NCI-H2107 (cell line): ENCODE measurements at regions not wholly inside any gene's neighbourhood (a gene's known extent, or its start where the extent isn't known, plus 50 kb on each side); places are given as distances from the start of the nearest gene placed in this dataset.
"Not testable (repeated sequence)": the region's sequence is repeated elsewhere in the genome, so short reads cannot be mapped to it uniquely, and the experiment has no call there.

Source experiments
- DNase-seq: peaks from one replicate; lab custom pipeline; 2025; lab: John Stamatoyannopoulos, UW

DNA sequence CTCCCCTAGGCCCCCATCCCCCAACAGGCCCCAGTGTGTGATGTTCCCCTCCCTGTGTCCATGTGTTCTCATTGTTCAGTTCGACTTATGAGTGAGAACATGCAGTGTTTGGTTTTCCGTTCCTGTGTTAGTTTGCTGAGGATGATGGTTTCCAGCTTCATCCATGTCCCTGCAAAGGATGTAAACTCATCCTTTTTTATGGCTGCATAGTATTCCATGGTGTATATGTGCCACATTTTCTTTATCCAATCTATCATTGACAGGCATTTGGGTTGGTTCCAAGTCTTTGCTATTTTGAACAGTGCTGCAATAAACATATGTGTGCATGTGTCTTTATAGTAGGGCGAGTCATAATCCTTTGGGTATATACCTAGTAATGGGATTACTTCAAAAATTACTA lies 295.8 kb upstream of the NUDT12 start:
- DNase-seq = not testable (repeated sequence)

DNA sequence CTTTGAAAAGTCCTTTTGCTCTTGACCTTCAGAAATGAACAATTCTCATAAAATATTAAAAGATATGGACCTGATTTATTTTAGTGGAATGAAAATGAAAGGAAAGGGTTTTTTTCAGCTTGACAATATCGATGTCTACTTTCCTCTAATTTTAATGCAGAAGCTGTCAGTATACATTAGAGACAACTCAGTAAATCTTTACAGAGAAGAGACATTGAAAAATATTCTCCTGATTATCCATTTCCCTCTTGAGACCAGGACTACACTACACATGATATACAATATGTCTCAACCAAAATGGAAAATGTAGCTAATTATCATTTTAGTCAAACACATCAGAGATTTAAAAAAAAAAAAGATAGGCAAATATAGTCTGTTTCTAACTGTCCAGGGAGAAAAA lies 288.5 kb upstream of the NUDT12 start:
- no peak for DNase-seq

DNA sequence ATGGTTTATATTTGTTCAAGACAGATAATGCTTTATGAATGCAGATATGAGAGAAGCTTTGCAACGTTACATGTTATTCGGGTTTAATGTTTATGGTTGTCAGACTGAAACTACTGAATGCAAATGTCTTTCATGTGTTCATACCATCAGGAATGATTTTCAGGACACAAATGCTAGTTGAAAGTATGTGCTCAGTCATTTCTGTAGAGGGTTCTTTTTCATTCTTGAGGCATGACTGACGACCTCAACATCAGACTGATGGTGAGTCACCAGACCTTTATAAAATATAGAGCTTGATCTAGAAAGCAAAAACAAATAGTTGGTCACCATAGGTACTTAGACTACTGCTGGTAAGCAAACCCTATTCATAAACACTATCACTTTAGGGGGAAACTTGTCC lies 287.3 kb upstream of the NUDT12 start:
- DNase-seq = no peak

DNA sequence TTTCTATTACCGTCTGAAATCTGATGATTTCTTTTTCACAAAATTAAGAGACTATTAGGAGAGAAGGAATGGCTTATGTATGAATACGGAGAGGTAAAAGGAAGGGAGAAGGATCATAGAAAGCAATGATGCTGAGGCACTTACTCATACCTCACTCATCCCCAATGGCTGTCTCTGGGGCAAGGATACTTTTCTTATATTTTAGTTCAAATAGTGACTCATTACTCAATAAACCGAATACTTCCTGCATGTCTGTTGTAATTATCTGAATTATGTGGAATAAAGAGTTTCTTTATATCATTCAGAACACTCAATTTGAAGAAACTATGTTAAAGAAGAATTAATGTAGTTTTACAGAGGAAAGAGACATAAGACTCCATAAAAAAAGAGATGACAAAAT lies 284.5 kb upstream of the NUDT12 start:
- DNase-seq = no peak

DNA sequence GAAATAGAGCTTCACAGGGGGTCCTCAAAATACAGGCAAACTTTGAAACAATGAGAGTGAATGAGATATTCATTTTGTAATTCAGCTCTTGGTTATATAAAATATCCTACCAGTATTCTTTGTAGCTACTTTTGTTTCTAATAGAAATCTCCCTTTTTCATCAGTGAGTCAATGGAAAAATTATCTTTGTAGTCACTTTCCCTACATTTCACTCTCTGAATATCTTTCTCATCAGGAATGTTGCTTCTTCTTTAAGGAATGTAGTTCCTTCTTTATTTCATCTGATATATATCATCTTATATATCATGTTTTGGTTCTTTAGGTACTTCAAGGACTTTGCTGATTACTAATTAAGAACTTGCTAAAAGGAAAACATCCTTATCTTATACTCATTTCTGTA lies 280.3 kb upstream of the NUDT12 start:
- no peak for DNase-seq

DNA sequence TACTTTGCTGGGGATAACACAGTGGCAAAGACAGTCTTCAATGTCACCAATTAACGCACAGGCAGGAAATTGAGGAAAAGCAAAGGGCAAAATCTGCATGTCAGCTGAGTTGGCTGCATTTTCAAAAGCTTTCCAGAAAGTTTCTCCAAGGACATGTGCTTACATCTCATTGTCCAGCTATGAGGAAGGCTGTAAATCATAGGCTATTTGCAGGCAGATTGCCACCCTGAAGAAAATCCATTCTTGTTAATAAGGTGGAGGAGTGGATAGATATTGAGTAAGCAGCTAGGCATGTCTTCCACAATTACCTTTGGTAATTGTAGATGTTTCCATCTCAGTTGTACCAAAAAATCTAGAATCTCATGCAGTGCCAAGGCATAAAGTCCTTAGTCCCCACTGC lies 278.0 kb upstream of the NUDT12 start:
- DNase-seq = no peak

DNA sequence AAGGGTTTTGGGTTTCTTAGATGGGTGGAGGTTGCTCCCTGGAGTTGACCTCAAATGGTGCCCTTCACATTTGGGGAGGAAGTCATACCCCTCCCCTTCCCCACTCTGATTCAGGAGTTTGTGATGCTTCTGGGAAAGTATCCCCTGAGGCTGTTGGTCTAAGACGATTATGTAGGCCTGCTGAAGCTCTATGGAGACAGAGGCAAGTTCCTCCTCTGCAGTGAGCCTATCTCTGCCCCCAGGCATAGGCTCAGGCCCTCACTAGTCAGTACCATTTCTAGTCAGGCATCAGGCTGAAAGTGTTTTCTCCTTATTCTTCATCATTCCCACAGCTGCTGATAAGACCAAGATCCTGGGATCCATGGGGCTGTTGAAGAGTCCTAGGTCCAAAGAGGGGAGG lies 271.6 kb upstream of the NUDT12 start:
- DNase-seq = no peak

DNA sequence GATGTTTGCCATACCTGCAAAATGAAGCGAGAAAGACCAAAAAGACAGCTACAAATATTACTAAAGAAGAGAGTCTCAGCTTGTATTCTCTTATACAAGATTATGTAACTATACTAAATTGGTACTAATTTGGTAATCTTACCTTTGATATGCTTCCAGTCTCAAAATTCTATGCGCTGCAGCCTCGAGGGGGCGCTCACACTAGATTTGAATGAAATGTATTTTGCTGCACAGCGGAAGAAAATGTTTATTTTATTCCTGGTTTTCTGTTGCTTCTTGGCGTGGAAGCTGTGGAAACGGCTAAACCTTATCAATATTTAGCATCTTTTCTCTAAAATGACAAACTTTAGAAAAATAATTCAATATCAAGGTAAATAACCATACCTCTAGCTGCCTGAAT lies 267.0 kb upstream of the NUDT12 start:
- DNase-seq = no peak

DNA sequence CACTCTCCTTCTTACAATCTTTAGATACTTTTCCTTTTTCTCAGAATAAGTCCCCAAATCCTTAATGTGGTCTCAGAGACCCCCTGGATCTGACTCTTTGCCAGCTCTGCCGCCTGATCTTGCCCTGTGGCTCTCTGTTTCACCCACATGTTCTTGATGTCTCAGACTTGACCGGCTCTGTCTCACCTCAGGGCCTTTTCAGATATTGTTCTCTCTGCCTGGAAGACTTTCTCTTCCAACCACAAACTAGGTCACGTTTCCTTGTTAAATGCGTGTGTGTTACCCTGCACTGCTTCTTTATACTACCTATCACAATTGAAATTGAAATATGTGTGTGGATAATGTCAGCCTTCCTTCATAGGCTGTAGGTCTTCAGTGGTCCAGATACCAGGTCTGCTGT lies 265.4 kb upstream of the NUDT12 start:
- no peak for DNase-seq

DNA sequence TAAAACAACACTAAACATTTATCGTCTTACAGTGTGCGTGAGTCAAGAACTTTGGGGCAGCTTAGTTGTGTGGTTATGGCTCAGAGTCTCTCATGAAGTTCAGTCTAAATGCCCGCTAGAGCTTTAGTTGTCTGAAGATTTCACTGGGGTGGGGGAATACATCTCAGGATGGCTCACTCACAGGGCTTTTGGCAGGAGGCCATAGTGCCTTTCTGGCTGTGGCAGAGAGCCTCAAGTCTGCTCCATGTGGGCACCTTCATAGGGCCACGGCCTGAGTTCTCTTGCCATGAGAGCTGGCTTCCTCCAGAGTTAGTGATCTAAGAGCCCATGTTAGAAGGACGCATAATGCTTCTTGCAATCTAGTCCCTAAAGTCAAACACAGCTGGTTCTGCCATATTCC lies 258.8 kb upstream of the NUDT12 start:
- no peak for DNase-seq

DNA sequence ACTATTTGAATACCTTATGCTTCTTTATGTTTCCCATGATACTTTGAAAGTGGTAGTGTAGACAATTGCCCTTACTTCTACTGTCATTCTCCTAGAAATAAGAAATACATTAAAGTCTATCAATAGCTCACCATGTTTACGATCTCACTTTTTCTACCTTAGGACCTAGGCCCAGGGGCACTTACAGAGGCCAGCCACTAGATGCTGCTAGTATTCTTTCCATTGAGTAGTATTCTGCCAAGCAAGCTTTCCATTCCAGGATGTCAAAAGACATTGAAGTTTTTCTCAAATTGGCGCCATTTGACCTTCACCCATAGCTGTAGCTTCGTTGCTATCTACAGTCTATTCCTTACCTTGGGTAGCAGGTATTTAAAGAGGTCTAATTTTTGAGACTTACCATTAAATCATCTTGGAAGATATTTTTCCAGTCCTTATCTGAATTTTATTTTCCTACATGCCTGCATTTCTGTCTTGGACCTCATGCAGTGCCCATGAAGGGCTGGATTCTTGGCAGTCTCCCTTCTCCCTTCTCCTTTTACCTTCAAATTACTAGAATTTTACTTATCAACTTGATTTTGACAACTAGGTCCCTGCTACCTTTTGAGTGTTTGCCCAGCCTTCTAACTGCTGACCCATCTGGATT lies 246.0 kb upstream of the NUDT12 start:
- DNase-seq = no peak

DNA sequence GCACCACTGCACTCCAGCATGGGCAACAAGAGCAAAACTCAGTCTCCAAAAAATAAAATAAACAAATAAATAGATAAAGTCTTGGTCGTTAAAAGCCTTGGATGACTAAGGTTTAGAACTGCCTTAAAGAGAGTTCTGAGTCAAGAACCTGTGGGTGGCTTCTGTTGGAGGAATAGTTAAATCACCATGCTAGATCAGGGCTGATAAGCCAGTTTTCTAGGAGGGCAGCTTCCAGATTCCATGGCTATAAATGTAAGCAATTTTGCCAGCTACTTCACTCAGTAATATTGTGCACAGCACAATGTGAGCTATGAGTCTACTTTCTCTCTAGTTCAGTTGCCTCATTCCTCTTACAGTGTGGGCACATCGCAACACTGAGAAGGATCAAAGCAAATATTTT lies 242.1 kb upstream of the NUDT12 start:
- DNase-seq = no peak

DNA sequence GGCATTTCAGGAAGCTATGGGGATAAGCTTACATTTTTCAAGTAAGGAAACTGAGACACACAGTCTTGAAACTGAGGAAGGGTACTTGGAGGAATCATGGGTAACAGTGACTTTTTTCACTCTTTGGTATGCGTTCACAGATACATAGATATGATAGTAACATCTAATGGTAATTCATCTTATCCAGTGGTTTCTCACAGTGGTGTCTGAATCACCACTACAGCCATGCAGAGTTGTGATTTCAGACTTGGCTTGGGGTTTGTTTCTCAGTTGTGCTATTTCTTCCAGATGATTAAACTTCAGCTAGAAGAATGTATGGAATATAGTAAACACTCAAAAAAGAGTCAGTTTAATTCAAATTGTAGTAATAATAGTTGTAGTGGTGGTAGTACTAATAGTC lies 239.1 kb upstream of the NUDT12 start:
- DNase-seq = no peak

DNA sequence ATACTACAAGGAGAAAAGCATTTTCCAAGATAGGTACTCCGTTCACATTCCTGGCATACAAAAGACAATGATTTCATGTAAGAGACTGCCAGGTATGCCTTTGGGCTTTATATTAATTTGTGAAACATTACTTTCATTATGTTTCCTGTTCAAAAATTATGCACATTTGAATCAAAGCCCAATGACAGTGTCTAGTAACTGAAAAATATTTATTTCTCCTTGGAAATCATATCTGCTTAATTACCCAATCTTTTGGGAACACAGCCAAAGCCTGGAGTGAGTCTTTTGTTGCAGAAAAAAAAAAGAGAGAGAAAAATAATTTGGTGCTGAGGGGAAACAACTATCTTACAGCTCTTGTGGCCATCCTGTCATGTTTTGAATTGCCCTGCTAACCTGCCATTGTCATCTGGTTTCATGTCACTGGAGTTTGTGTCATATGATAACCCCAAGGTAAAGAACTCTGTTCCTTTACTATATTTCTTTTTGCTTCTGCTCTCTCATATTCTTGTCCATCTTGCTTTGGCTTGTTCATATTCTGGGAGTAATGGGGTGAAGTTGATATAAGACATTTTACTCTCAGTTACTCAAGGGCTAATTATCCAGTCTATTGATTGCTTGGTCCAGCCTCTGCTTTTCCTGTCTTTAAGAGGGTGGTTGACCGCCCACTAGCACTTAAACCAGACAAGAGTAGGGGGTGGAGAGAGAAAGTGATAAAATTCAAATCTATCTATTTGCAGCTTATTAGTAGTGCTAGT lies 238.3 kb upstream of the NUDT12 start:
- DNase-seq = no peak

DNA sequence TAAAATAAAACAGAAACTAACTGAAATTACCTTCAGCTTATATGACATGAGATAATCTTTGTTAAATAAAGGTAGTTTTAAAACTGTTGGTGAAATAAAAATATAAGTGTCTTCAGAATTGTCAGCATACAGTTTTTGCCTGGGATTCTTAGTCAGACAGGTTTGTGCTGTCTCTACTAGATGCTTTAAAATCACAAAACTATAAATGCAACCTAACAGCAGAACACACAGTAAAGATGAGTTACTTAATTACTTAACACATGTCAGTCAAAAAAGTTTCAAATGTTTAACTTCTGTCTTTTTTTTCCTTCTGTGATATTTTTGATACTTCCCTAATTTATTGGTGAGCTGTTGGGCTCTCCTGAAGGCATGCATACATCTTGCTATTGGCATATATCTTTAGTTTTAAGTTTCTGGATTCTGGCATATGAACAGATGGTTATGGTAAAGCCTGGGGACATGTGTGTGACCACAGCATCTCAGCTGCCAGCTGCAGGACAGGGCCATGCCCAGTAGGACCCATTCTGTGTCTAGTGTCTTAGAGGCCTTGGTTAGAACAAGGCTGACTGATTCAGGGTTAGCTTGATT lies 231.1 kb upstream of the NUDT12 start:
- DNase-seq = no peak

DNA sequence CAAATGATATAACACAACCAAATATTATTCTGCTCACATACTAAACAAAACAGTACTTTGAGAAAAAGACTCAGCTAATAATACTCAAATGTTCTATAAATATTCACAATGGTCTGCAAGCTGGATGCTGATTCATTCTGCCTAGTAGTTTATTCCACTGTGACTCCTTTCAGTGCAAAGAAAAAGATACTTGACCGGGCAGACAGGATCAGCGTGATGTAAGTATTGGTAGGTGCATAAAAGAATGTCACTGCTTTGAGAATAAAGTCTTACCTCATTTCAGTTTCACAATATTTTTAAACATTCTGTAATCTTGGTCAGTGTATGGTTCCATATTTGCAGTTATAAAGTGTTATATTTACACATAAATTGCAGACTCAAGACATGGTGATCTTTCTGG lies 223.0 kb upstream of the NUDT12 start:
- no peak for DNase-seq

DNA sequence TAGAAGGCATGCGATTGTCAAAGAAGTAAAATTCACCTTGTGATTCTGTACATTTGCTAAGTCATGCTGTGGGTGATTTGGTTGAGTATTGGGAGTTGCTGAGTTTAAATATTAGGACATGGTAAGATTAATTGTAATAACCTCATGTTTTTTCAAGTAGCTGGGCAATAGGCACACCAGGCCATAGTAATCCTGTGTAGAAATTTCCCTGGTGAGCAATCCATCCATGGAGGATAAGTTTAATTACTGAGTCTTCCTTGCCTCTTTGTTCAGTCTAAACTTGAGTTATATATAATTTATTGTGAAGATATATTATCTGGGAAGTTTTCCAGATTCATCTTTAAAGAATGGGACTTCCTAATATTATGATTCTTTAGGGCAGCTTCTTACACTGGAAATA lies 221.1 kb upstream of the NUDT12 start:
- no peak for DNase-seq

DNA sequence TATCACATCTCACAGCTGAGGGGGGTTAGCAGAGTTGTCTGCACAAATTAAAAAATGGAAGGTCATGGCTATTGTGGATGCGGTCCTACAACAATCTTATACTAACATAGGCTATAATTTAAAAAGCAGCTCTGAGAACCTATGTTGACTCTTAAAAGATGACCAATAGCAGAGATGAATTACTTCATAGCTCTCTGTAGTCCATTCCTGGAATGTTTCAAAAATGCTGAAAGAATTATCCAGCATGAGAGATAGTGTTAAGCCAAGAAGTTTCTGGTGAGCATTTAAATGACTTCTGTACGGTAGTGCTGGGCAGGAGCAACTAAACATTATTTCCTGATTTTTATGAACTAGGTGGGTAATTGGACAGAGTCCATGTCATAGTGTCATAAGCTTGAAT lies 218.2 kb upstream of the NUDT12 start:
- no peak for DNase-seq

DNA sequence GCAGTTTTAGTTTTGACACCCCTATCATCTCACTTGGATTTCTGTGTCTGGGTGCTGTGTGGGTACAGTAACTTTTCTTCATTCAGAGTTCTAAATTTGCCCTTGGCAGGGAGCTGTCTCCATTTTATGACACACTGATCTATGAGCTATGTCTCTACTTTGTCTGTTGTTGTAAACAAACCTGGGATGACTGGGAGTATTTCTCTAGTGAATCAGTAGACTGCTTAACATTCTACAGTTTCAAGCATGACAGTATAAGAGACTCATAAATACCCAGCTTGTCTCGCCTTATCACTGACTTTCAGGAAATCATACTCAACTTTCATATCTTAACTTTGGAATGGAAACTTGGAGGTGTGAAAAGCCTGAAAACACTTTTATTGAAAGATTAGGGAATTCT lies 212.1 kb upstream of the NUDT12 start:
- no peak for DNase-seq

DNA sequence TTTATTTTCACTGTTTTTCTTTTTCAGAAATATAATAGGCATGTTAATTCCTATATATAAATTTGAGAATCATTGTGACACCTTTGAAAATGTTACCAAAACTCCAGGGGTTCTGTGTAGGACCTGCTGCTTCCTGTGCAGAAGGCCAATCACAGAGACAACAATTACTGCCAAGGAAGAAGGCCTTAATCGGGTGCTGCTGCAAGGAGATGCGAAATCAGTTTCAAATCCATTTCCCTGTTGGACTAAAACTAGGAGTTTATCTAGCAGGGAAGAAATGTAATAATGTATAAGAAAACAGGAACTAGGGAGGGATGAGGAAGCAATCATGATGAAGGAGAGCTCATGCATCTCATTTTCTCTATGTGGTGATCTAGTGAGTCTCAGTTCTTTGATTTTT lies 209.7 kb upstream of the NUDT12 start:
- no peak for DNase-seq

DNA sequence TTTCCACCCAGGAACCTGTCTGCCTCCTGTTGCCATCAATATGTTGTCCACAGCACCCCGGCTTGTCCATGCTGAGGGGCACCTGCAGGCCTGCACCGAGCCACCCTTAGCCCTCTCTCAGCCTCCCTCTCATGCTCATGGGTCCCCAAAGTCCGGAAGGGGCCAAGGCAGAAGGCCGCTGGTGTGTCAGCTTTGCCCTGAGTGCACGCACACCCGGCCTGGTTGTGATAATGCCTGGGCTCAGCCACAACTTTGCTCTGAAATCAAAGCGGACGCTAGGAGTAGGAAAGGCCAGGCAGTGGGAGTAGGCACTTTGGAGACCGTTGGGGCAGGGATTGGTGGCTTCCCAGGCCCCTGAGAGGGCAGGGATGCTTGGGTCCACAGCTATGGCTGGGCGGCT lies 201.8 kb upstream of the NUDT12 start:
- no peak for DNase-seq

DNA sequence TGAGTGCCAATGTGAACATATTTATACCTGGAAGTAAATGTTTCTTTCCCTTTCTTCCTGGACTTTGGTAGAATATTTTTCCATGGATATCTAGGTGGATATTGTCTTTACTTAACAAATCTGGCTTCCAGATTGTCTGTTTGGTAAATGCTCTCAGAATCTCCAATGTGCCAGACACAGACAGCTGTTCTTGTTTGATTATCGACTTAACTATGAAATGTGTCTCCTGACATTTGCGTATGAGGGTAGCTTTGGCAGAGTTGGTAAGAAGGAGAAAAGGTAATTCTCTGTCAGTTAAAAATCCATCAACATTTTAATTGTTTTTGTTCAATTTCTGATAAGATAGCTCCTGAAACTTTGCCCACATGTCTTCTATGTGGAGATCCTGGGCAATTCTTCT lies 196.4 kb upstream of the NUDT12 start:
- no peak for DNase-seq

DNA sequence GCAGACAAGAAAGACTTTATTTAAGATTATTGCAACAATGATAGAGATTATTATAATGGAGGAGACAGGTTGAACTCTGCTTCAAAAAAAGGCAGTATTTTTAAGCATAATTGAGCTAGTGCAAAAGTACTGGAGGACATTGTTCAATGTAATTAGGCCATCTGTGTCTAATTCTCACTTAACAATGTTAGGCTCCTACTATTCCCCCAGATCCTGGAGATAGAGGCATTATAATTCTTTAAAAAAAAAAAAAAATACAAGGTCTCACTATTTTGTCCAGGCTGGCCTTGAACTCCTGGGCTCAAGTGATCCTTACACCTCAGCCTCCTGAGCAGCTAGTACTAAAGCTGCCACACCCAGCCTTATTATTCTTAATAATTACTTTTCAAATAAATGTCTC lies 193.4 kb upstream of the NUDT12 start:
- DNase-seq = no peak
